Nephron progenitor cell (in vitro differentiated cells): ENCODE measurements at regions not wholly inside any gene's neighbourhood (a gene's known extent, or its start where the extent isn't known, plus 50 kb on each side); places are given as distances from the start of the nearest gene placed in this dataset.
A peak's percentile ranks its signal among the peaks of the same experiment; 100 is the strongest.

ENCODE experiments used
- DNase-seq: peaks from one replicate; pipeline ENCODE4 v3.0.0; 2021
- H3K27ac Mint-ChIP-seq: 2 replicates; pipeline ENCODE4 v1.8.0; 2021; ENCODE audit warnings: mild to moderate bottlenecking, moderate library complexity, mixed read lengths
- H3K27me3 Mint-ChIP-seq: 2 replicates; pipeline ENCODE4 v1.8.0; 2021; ENCODE audit warnings: mild to moderate bottlenecking, low read depth, mixed read lengths; ENCODE audit not compliant: poor library complexity
- H3K36me3 Mint-ChIP-seq: 2 replicates; pipeline ENCODE4 v1.8.0; 2021; ENCODE audit warnings: low read depth, mixed read lengths
- H3K4me1 Mint-ChIP-seq: 2 replicates; pipeline ENCODE4 v1.8.0; 2021; ENCODE audit warnings: mixed read lengths
- H3K4me3 Mint-ChIP-seq: 2 replicates; pipeline ENCODE4 v1.8.0; 2021; ENCODE audit warnings: mild to moderate bottlenecking, moderate library complexity, mixed read lengths
- H3K9me3 Mint-ChIP-seq: 2 replicates; pipeline ENCODE4 v1.8.0; 2021; ENCODE audit warnings: mild to moderate bottlenecking, moderate library complexity, mixed read lengths
- TF ChIP-seq, protein P1 (sequence below): fragments of 200-600 bp; sonication (generic); IDR thresholded peaks from 2 replicates; pipeline ENCODE4 v1.5.0; 2021; ENCODE audit warnings: antibody characterized with exemption

- no peaks in the 10 kb centered on the region for H3K27me3 Mint-ChIP-seq
Measured at GRCh38 chr12:78398750-78399149, 465.8 kb upstream of the SYT1 start.

GRCh38 chr12:78402366-78403134 is 462.0 kb upstream of the SYT1 start:
- H3K27ac Mint-ChIP-seq, result no peak overlapping the region
- no peaks in the 10 kb centered on the region for H3K27me3 Mint-ChIP-seq
- peaks cover 25% of the 10 kb centered on the region for H3K4me1 Mint-ChIP-seq
- H3K4me3 Mint-ChIP-seq, result no peak overlapping the region
- H3K9me3 Mint-ChIP-seq, result no peaks in the 10 kb centered on the region
- no peak for DNase-seq
- no peaks in the 10 kb centered on the region for H3K36me3 Mint-ChIP-seq
- TF ChIP-seq, protein P1, sequence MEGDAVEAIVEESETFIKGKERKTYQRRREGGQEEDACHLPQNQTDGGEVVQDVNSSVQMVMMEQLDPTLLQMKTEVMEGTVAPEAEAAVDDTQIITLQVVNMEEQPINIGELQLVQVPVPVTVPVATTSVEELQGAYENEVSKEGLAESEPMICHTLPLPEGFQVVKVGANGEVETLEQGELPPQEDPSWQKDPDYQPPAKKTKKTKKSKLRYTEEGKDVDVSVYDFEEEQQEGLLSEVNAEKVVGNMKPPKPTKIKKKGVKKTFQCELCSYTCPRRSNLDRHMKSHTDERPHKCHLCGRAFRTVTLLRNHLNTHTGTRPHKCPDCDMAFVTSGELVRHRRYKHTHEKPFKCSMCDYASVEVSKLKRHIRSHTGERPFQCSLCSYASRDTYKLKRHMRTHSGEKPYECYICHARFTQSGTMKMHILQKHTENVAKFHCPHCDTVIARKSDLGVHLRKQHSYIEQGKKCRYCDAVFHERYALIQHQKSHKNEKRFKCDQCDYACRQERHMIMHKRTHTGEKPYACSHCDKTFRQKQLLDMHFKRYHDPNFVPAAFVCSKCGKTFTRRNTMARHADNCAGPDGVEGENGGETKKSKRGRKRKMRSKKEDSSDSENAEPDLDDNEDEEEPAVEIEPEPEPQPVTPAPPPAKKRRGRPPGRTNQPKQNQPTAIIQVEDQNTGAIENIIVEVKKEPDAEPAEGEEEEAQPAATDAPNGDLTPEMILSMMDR, result no peak

More at GRCh38 chr12:78398750-78399149, 465.8 kb upstream of the SYT1 start:
- Mint-ChIP-seq H3K36me3 (no peaks in the 10 kb centered on the region), H3K9me3 (no peaks in the 10 kb centered on the region), H3K27ac (no peak overlapping the region), H3K4me3 (no peak overlapping the region), H3K4me1 (peaks cover 11% of the 10 kb centered on the region)
- DNase-seq, result no peak
- TF ChIP-seq, protein P1, result no peak

DNA sequence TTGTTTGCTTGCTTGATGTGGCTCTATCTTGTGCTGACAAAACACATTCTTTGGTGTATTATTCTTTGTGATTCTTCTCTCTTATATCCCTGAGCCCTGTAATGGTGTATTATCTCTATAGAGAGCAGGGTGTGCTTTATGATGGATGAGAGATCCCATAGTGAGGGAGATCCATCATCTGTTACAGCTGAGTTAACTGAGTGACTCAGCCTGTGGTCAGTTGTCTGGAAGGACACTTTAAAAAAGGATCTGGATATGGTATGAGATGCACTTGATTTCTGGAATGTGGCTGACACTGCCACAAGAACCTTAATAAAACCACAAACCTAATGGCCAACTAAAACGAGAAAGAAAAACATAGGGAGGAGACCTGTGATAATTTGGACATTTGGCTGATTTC is 461.4 kb upstream of the SYT1 start:
- H3K36me3 Mint-ChIP-seq, result no peaks in the 10 kb centered on the region
- no peak for DNase-seq
- H3K27me3 Mint-ChIP-seq, result no peaks in the 10 kb centered on the region
- no peaks in the 10 kb centered on the region for H3K9me3 Mint-ChIP-seq
- TF ChIP-seq, protein P1, result no peak
- H3K27ac Mint-ChIP-seq, result no peak overlapping the region
- peaks cover 28% of the 10 kb centered on the region for H3K4me1 Mint-ChIP-seq
- H3K4me3 Mint-ChIP-seq, result no peak overlapping the region

- no peaks in the 10 kb centered on the region for H3K9me3 Mint-ChIP-seq
- peaks cover 31% of the 10 kb centered on the region for H3K4me1 Mint-ChIP-seq
- no peak overlapping the region for H3K27ac Mint-ChIP-seq
- no peaks in the 10 kb centered on the region for H3K27me3 Mint-ChIP-seq
- TF ChIP-seq, protein P1, result no peak
- H3K4me3 Mint-ChIP-seq, result no peak overlapping the region
- H3K36me3 Mint-ChIP-seq, result no peaks in the 10 kb centered on the region
- DNase-seq, result no peak
Measured at GRCh38 chr12:78403681-78404080, 460.9 kb upstream of the SYT1 start.

DNA sequence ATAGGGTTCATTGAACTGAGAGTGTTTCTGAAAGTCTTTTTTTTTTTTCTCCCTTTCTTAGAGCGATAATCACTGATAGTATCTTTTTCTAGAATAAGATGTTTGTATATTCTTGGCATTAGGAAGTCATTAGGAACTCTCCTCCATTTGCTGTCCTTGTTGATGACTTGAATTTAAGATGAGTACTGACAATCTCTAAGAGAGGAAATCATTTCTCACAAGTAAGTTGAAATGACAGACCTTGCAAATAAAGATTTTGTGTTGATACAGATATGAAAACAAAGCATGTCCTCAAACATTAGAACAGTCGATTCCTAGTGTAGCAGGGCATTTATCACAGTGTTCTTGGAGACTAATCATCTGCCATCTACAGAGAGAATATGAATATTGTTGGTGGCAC is 458.4 kb upstream of the SYT1 start:
- TF ChIP-seq, protein P1, result no peak
- no peaks in the 10 kb centered on the region for H3K9me3 Mint-ChIP-seq
- no peak overlapping the region for H3K27ac Mint-ChIP-seq
- H3K4me3 Mint-ChIP-seq, result no peak overlapping the region
- H3K36me3 Mint-ChIP-seq, result no peaks in the 10 kb centered on the region
- peaks cover 34% of the 10 kb centered on the region for H3K4me1 Mint-ChIP-seq
- no peak for DNase-seq
- H3K27me3 Mint-ChIP-seq, result no peaks in the 10 kb centered on the region

DNA sequence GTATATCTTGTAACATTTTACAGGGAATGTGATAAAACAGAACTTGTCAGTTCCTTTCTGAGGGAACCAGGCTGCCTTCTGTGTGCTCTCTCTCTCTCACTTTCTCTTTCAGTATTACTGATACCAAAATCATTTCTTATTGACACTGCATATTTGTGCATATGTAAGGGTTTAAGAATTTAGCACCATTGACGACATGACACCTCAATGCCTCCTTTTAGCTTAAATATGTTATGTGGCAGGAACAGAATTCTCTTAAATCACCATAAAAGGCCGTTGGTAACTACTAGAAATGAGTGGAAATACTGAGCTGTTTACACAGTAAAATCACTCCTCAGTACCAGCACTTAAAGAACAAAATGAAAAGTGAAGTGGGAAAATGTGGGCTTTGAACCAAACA is 457.7 kb upstream of the SYT1 start:
- no peaks in the 10 kb centered on the region for H3K36me3 Mint-ChIP-seq
- H3K9me3 Mint-ChIP-seq, result no peaks in the 10 kb centered on the region
- H3K27ac Mint-ChIP-seq, result peak overlapping the region; percentile 43
- H3K4me3 Mint-ChIP-seq, result no peak overlapping the region
- peaks cover 34% of the 10 kb centered on the region for H3K4me1 Mint-ChIP-seq
- DNase-seq, result no peak
- TF ChIP-seq, protein P1, result no peak
- no peaks in the 10 kb centered on the region for H3K27me3 Mint-ChIP-seq
